ENCODE measurements at regions not wholly inside any gene's neighbourhood (a gene's known extent, or its start where the extent isn't known, plus 50 kb on each side); places are given as distances from the start of the nearest gene placed in this dataset.

DNA sequence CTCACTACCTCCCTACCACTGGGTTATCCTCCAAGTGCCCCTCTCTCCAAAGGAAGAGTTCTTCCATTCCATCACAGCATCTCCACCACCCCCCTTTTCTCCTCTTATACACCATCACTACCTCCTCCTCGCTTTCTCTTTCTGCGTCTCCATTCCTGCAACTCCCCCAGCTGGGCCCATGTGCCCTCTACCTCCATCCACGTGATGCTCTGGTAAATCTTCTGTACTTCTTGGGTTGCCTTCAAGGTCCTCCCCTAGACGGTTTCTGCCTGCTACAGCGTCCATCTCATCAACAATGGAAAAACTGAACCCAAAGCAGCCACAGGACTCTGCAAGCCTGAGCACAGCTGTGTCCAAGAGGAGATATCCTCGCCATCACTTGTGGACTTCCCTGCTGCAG, 129.5 kb upstream of the SLCO3A1 start:
- TF ChIP-seq, protein P1, sequence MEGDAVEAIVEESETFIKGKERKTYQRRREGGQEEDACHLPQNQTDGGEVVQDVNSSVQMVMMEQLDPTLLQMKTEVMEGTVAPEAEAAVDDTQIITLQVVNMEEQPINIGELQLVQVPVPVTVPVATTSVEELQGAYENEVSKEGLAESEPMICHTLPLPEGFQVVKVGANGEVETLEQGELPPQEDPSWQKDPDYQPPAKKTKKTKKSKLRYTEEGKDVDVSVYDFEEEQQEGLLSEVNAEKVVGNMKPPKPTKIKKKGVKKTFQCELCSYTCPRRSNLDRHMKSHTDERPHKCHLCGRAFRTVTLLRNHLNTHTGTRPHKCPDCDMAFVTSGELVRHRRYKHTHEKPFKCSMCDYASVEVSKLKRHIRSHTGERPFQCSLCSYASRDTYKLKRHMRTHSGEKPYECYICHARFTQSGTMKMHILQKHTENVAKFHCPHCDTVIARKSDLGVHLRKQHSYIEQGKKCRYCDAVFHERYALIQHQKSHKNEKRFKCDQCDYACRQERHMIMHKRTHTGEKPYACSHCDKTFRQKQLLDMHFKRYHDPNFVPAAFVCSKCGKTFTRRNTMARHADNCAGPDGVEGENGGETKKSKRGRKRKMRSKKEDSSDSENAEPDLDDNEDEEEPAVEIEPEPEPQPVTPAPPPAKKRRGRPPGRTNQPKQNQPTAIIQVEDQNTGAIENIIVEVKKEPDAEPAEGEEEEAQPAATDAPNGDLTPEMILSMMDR (IDR thresholded peaks at IDR 0.05), result no peak
- TF ChIP-seq POLR2A (IDR thresholded peaks at IDR 0.05), result no peak

Measured in testis (tissue), 2 donors.